ENCODE measurements at regions not wholly inside any gene's neighbourhood (a gene's known extent, or its start where the extent isn't known, plus 50 kb on each side); places are given as distances from the start of the nearest gene placed in this dataset.

GRCh38 chr10:4054656-4055435, 269.8 kb upstream of the KLF6 start:
- DNase-seq (ENCODE audit: low spot score), result no peak
- H3K4me1 ChIP-seq, result peaks cover 0 to 11% of the 10 kb centered on the region in 2 donors
- no peaks in the 10 kb centered on the region for H3K9me3 ChIP-seq
- no peak for TF ChIP-seq CTCF (IDR thresholded peaks at IDR 0.05)
- H3K27ac ChIP-seq, result no peak overlapping the region
- no peak overlapping the region for H3K4me3 ChIP-seq
- no peaks in the 10 kb centered on the region for H3K36me3 ChIP-seq
- no peaks in the 10 kb centered on the region for H3K27me3 ChIP-seq

GRCh38 chr10:4053940-4054339, 268.9 kb upstream of the KLF6 start:
- Histone ChIP-seq H3K4me3 (no peak overlapping the region), H3K9me3 (no peaks in the 10 kb centered on the region), H3K4me1 (peaks cover 0 to 11% of the 10 kb centered on the region in 2 donors), H3K27ac (no peak overlapping the region), H3K27me3 (no peaks in the 10 kb centered on the region), H3K36me3 (no peaks in the 10 kb centered on the region)
- DNase-seq (ENCODE audit: low spot score), result no peak
- no peak for TF ChIP-seq CTCF (IDR thresholded peaks at IDR 0.05)

- DNase-seq (ENCODE audit: low spot score), result no peak
These were observed 266.7 kb upstream of the KLF6 start for GRCh38 chr10:4051641-4052151.

GRCh38 chr10:4051011-4051640, 266.1 kb upstream of the KLF6 start:
- H3K4me1 ChIP-seq, result peaks cover 0 to 11% of the 10 kb centered on the region in 2 donors
- H3K4me3 ChIP-seq, result peak overlapping the region in 1 of 2 donors; percentile 30
- DNase-seq (ENCODE audit: low spot score), result peak; percentile 75
- H3K27ac ChIP-seq, result peak overlapping the region; percentile 66 to 77
- no peaks in the 10 kb centered on the region for H3K9me3 ChIP-seq
- H3K36me3 ChIP-seq, result no peaks in the 10 kb centered on the region
- H3K27me3 ChIP-seq, result no peaks in the 10 kb centered on the region
- no peak for TF ChIP-seq CTCF (IDR thresholded peaks at IDR 0.05)

More at GRCh38 chr10:4051641-4052151, 266.7 kb upstream of the KLF6 start:
- H3K9me3 ChIP-seq, result no peaks in the 10 kb centered on the region
- peaks cover 0 to 11% of the 10 kb centered on the region in 2 donors for H3K4me1 ChIP-seq
- TF ChIP-seq CTCF (IDR thresholded peaks at IDR 0.05), result no peak
- H3K4me3 ChIP-seq, result peak overlapping the region in 1 of 2 donors; percentile 30
- no peaks in the 10 kb centered on the region for H3K36me3 ChIP-seq
- H3K27me3 ChIP-seq, result no peaks in the 10 kb centered on the region
- peak overlapping the region; percentile 66 to 77 for H3K27ac ChIP-seq

- no peak for TF ChIP-seq CTCF (IDR thresholded peaks at IDR 0.05)
- DNase-seq (ENCODE audit: low spot score), result no peak
- no peaks in the 10 kb centered on the region for H3K27me3 ChIP-seq
- peak overlapping the region; percentile 66 to 77 for H3K27ac ChIP-seq
- H3K4me1 ChIP-seq, result peaks cover 0 to 11% of the 10 kb centered on the region in 2 donors
- H3K4me3 ChIP-seq, result no peak overlapping the region
- H3K36me3 ChIP-seq, result no peaks in the 10 kb centered on the region
- no peaks in the 10 kb centered on the region for H3K9me3 ChIP-seq
These were observed 265.1 kb upstream of the KLF6 start for GRCh38 chr10:4050061-4050460.

Measured in right atrium auricular region (tissue), 2 donors.